GM12878 (cell line): ENCODE measurements at regions not wholly inside any gene's neighbourhood (a gene's known extent, or its start where the extent isn't known, plus 50 kb on each side); places are given as distances from the start of the nearest gene placed in this dataset.

Experiments
- ASH2L ChIP-seq: fragments of 300-600, 200-600 bp; sonication (generic); IDR thresholded peaks from 2 replicates; pipeline ENCODE4 v1.6.1; 2017; ENCODE audit warnings: low read depth, mild to moderate bottlenecking, borderline replicate concordance
- BHLHE40 ChIP-seq, 2 experiments: fragments of 450-650 bp in 1 of 2; IDR thresholded peaks; 2 replicates each; pipeline ENCODE4 v1.6.1; 2011 to 2017; ENCODE audit warnings: low read depth in 2 of 2, borderline replicate concordance in 1 of 2, improper control_type of control experiment in 1 of 2, low read length in 1 of 2, mild to moderate bottlenecking in 1 of 2
- BRCA1 ChIP-seq: IDR thresholded peaks from 2 replicates; pipeline ENCODE4 v1.6.1; 2011; ENCODE audit warnings: low read depth, low read length, improper control_type of control experiment
- CBX3 ChIP-seq: fragments of 200-600 bp; sonication (generic); IDR thresholded peaks from 2 replicates; pipeline ENCODE4 v1.6.1; 2016; ENCODE audit warnings: low read depth, borderline replicate concordance
- E2F4 ChIP-seq: IDR thresholded peaks from 2 replicates; pipeline ENCODE4 v1.6.1; 2012; ENCODE audit warnings: low read depth, low read length, improper control_type of control experiment
- EP300 ChIP-seq, 2 experiments: fragments of 150-350 bp in 1 of 2; IDR thresholded peaks; 2 replicates each; pipeline ENCODE4 v1.6.1; 2011 to 2012; ENCODE audit warnings: low read depth in 2 of 2, low read length in 2 of 2, borderline replicate concordance in 1 of 2, improper control_type of control experiment in 1 of 2, inconsistent platforms in 1 of 2; ENCODE audit not compliant: control insufficient read depth in 1 of 2
- FOXM1 ChIP-seq: IDR thresholded peaks from 2 replicates; pipeline ENCODE4 v1.6.1; 2012; ENCODE audit warnings: low read depth, mild to moderate bottlenecking, inconsistent platforms, low read length, moderate library complexity
- IRF5 ChIP-seq: fragments of 450-650 bp; IDR thresholded peaks from 2 replicates; pipeline ENCODE4 v1.6.1; 2017; ENCODE audit warnings: borderline replicate concordance
- JUND ChIP-seq: IDR thresholded peaks from 2 replicates; pipeline ENCODE4 v1.6.1; 2012; ENCODE audit warnings: low read depth, mild to moderate bottlenecking, low read length, improper control_type of control experiment, moderate library complexity
- KDM1A ChIP-seq: fragments of 200-600 bp; sonication (generic); IDR thresholded peaks from 2 replicates; pipeline ENCODE4 v1.6.1; 2016; ENCODE audit warnings: borderline replicate concordance
- NR2C2 ChIP-seq: IDR thresholded peaks from 2 replicates; pipeline ENCODE4 v1.6.1; 2011; ENCODE audit warnings: borderline replicate concordance, low read depth; ENCODE audit not compliant: control insufficient read depth, insufficient read length
- PKNOX1 ChIP-seq: fragments of 450-650 bp; IDR thresholded peaks from 2 replicates; pipeline ENCODE4 v1.6.1; 2016; ENCODE audit warnings: mild to moderate bottlenecking
- RELB ChIP-seq: fragments of 450-650 bp; IDR thresholded peaks from 2 replicates; pipeline ENCODE4 v1.6.1; 2017; ENCODE audit warnings: low read depth, mild to moderate bottlenecking, moderate library complexity
- REST ChIP-seq: IDR thresholded peaks from 2 replicates; pipeline ENCODE4 v1.6.1; 2012; ENCODE audit warnings: mild to moderate bottlenecking, low read depth, low read length
- RFX5 ChIP-seq: IDR thresholded peaks from 2 replicates; pipeline ENCODE4 v1.6.1; 2011; ENCODE audit warnings: low read depth, low read length, improper control_type of control experiment
- RUNX3 ChIP-seq: IDR thresholded peaks from 2 replicates; pipeline ENCODE4 v1.6.1; 2012; ENCODE audit warnings: low read length, inconsistent platforms
- STAT1 ChIP-seq: fragments of 450-650 bp; conservative IDR thresholded peaks from 2 replicates; pipeline ENCODE4 v1.6.1; 2014; ENCODE audit warnings: antibody characterized with exemption, mild to moderate bottlenecking
- STAT3 ChIP-seq: IDR thresholded peaks from 2 replicates; pipeline ENCODE4 v1.6.1; 2011; ENCODE audit warnings: low read depth, low read length, improper control_type of control experiment
- SUZ12 ChIP-seq: fragments of 200-600 bp; sonication (generic); IDR thresholded peaks from one replicate; pipeline ENCODE4 v1.6.1; 2018; ENCODE audit warnings: antibody characterized with exemption, mild to moderate bottlenecking; ENCODE audit not compliant: unreplicated experiment
- TCF3 ChIP-seq: IDR thresholded peaks from 2 replicates; pipeline ENCODE4 v1.6.1; 2012; ENCODE audit warnings: low read depth, mild to moderate bottlenecking, low read length, borderline replicate concordance; ENCODE audit not compliant: insufficient read depth
- WRNIP1 ChIP-seq: IDR thresholded peaks from 2 replicates; pipeline ENCODE4 v1.6.1; 2011; ENCODE audit warnings: low read depth, low read length, improper control_type of control experiment, borderline replicate concordance
- ZZZ3 ChIP-seq: IDR thresholded peaks from 2 replicates; pipeline ENCODE4 v1.6.1; 2011; ENCODE audit warnings: low read depth; ENCODE audit not compliant: control insufficient read depth, insufficient read length

- TF ChIP-seq IRF5 (no peak), RFX5 (peak; percentile 94), ZZZ3 (no peak), REST (no peak), EP300 (IDR thresholded peaks at IDR 0.05; ENCODE audit: borderline replicate concordance in 1 of 2, control insufficient read depth in 1 of 2, low read depth in 2 of 2, low read length in 2 of 2) (0 out of 4 replicates have a peak, but pooled peaks of 1 of the 2 experiments have one; percentile 24), SUZ12 (no peak), E2F4 (no peak), RUNX3 (no peak), FOXM1 (no peak), CBX3 (no peak), BRCA1 (no peak), BHLHE40 (IDR thresholded peaks at IDR 0.05; ENCODE audit: borderline replicate concordance in 1 of 2, low read depth in 2 of 2, low read length in 1 of 2) (peak; percentile 57 to 63; a peak in 3 of 4 replicates), PKNOX1 (peak; percentile 59; the same call in 1 of the 2 replicates), NR2C2 (no peak), KDM1A (no peak), RELB (no peak), STAT1 (no peak), ASH2L (no peak), TCF3 (no peak; the same call in 1 of the 2 replicates), STAT3 (no peak), JUND (no peak), WRNIP1 (no peak)
Observed at GRCh38 chr2:196413821-196414274, 225.7 kb upstream of the CCDC150 start (continued).
